K562 (cell line): ENCODE measurements at regions not wholly inside any gene's neighbourhood (a gene's known extent, or its start where the extent isn't known, plus 50 kb on each side); places are given as distances from the start of the nearest gene placed in this dataset.

Experiments
- ATAC-seq: fragments of 200-7000 bp; cut with Tn5 transposase; 3 replicates; pipeline ENCODE4 v1.9.1; 2020; ENCODE audit warnings: moderate library complexity
- BruUV-seq: library from RNA; stranded (reverse); fragments of 400-500 nt; replicated peaks from 2 replicates; lab custom pipeline; 2021; lab: Mats Ljungman, UMichigan
- CTCF ChIA-PET: fragments of 300-600 bp; formaldehyde crosslinking; extraction: SDS; loops from one replicate; lab custom pipeline; 2021; ENCODE audit warnings: low intra/inter-chr PET ratio; lab: Yijun Ruan, JAX
- POLR2A ChIA-PET: fragments of 300-600, 350-650 bp; sonication (Branson Sonifier 250); formaldehyde crosslinking; extraction: SDS; loops from one replicate; lab custom pipeline; 2021; ENCODE audit warnings: antibody characterized with exemption, inconsistent platforms; lab: Yijun Ruan, JAX
- DNase-seq, 4 experiments: peaks; one replicate each; pipeline versions ENCODE4 v3.0.0 to v3.0.0-alpha.2; 2011 to 2018; ENCODE audit warnings: low spot score in 3 of 4, mixed read lengths in 3 of 4; ENCODE audit errors: extremely low read depth in 1 of 4
- FAIRE-seq: peaks from 2 replicates; lab custom pipeline; 2011; peaks lifted over from hg19 to GRCh38; lab: Jason Lieb, UNC
- H2AFZ ChIP-seq: 2 replicates; pipeline ENCODE4 v1.6.0; 2011; ENCODE audit warnings: low read depth, low read length, control low read depth, inconsistent platforms
- H3K27ac ChIP-seq: fragments of 200-600 bp; 3 replicates; pipeline ENCODE4 v1.8.0; 2011; ENCODE audit warnings: low read depth, mild to moderate bottlenecking, control low read depth, inconsistent platforms, low read length, moderate library complexity, mixed read lengths; ENCODE audit errors: extremely low read depth
- H3K27me3 ChIP-seq, 2 experiments: fragments of 300-600 bp in 1 of 2; 2 replicates in 1 of 2; 3 replicates in 1 of 2; pipeline versions ENCODE4 v1.6.0 to v1.8.0; 2011; ENCODE audit warnings: inconsistent platforms in 2 of 2, low read length in 2 of 2, mild to moderate bottlenecking in 1 of 2, mixed read lengths in 1 of 2, moderate library complexity in 1 of 2; ENCODE audit not compliant: control insufficient read depth in 2 of 2, insufficient read depth in 2 of 2
- H3K36me3 ChIP-seq: fragments of 300-600 bp; 3 replicates; pipeline ENCODE4 v1.8.0; 2011; ENCODE audit warnings: mild to moderate bottlenecking, low read length, inconsistent platforms; ENCODE audit not compliant: control insufficient read depth, insufficient read depth
- H3K4me1 ChIP-seq, 2 experiments: fragments of 200-600 bp in 1 of 2; replicated peaks in 1 of 2; 2 replicates in 1 of 2; 3 replicates in 1 of 2; pipeline versions ENCODE4 v1.5.1 to v1.8.0; 2011; ENCODE audit warnings: inconsistent platforms in 2 of 2, low read length in 2 of 2, mild to moderate bottlenecking in 1 of 2, mixed read lengths in 1 of 2, moderate library complexity in 1 of 2; ENCODE audit not compliant: control insufficient read depth in 2 of 2, insufficient read depth in 2 of 2
- H3K4me2 ChIP-seq: 2 replicates; pipeline ENCODE4 v1.6.1; 2011; ENCODE audit warnings: low read length, control low read depth, inconsistent platforms, mixed read lengths; ENCODE audit not compliant: insufficient read depth
- H3K4me3 ChIP-seq: fragments of 200-600 bp; sonication (generic), shearing (Covaris generic); 2 replicates; pipeline ENCODE4 v1.5.1; 2016; ENCODE audit warnings: control low read depth, inconsistent platforms
- H3K79me2 ChIP-seq: fragments of 200-600 bp; 3 replicates; pipeline ENCODE4 v1.8.0; 2011; ENCODE audit warnings: low read length, inconsistent platforms; ENCODE audit not compliant: control insufficient read depth, insufficient read depth
- H3K9ac ChIP-seq, 2 experiments: 2 replicates each; pipeline versions ENCODE4 v1.6.0 to v1.6.1; 2011; ENCODE audit warnings: low read depth in 2 of 2, low read length in 2 of 2, control low read depth in 1 of 2, inconsistent platforms in 1 of 2, mild to moderate bottlenecking in 1 of 2, mixed read lengths in 1 of 2; ENCODE audit not compliant: insufficient read depth in 1 of 2
- H3K9me1 ChIP-seq: one replicate; pipeline ENCODE4 v1.6.0; 2011; ENCODE audit warnings: inconsistent platforms, mild to moderate bottlenecking, low read length, moderate library complexity; ENCODE audit not compliant: control insufficient read depth, insufficient read depth
- H3K9me3 ChIP-seq: replicated peaks from 2 replicates; pipeline ENCODE4 v1.5.1; 2011; ENCODE audit warnings: low read depth, low read length, inconsistent platforms; ENCODE audit not compliant: control insufficient read depth, insufficient read depth
- H4K20me1 ChIP-seq: replicated peaks from 2 replicates; pipeline ENCODE4 v1.6.1; 2011; ENCODE audit warnings: low read length, inconsistent platforms, mixed read lengths; ENCODE audit not compliant: control insufficient read depth, insufficient read depth
- CBFA2T3 ChIP-seq: fragments of 450-650 bp; IDR thresholded peaks from 2 replicates; pipeline ENCODE4 v1.6.1; 2017
- ELF2 ChIP-seq: fragments of 250-450 bp; sonication (Bioruptor Pico); IDR thresholded peaks from 2 replicates; pipeline ENCODE4 v1.5.0; 2021; ENCODE audit warnings: mild to moderate bottlenecking
- MAX ChIP-seq: sonication (generic); formaldehyde crosslinking; IDR thresholded peaks from 2 replicates; pipeline ENCODE4 v1.9.0; 2022; ENCODE audit warnings: mild to moderate bottlenecking, missing genetic modification reagents
- MTA2 ChIP-seq: fragments of 450-650 bp; IDR thresholded peaks from 2 replicates; pipeline ENCODE4 v1.6.1; 2016; ENCODE audit warnings: low read depth
- NR1H2 ChIP-seq: sonication (generic); formaldehyde crosslinking; IDR thresholded peaks from 2 replicates; pipeline ENCODE4 v1.4.0; 2020; ENCODE audit warnings: mild to moderate bottlenecking, missing genetic modification reagents
- PURB ChIP-seq: sonication (generic); formaldehyde crosslinking; IDR thresholded peaks from 2 replicates; pipeline ENCODE4 v1.9.0; 2021; ENCODE audit warnings: low read depth, mild to moderate bottlenecking, missing genetic modification reagents
- RBFOX2 ChIP-seq: fragments of 200-400 bp; formaldehyde crosslinking; IDR thresholded peaks from 2 replicates; pipeline ENCODE4 v1.6.1; 2017; ENCODE audit warnings: low read depth, mild to moderate bottlenecking, low read length, moderate library complexity
- RFX5 ChIP-seq: IDR thresholded peaks from 2 replicates; pipeline ENCODE4 v1.6.1; 2011; ENCODE audit warnings: low read depth, mild to moderate bottlenecking, improper control_type of control experiment, low read length
- THRB ChIP-seq: fragments of 450-650 bp; formaldehyde crosslinking; conservative IDR thresholded peaks from 2 replicates; pipeline ENCODE4 v1.4.0; 2022; ENCODE audit warnings: mild to moderate bottlenecking, missing genetic modification characterization
- ZFP1 ChIP-seq: fragments of 450-650 bp; formaldehyde crosslinking; IDR thresholded peaks from 2 replicates; pipeline ENCODE4 v1.4.0; 2020; ENCODE audit warnings: mild to moderate bottlenecking, mixed read lengths
- WGBS: fragments of 100-300 bp; shearing (Covaris generic); methylation state at CpG from one replicate; pipeline ENCODE4 v1.1.6; 2016; ENCODE audit warnings: low coverage, mixed read lengths; ENCODE audit not compliant: insufficient coverage; ENCODE audit errors: missing lambda C conversion rate; 5-methylcytosine and 5-hydroxymethylcytosine counted together
- in situ Hi-C: fragments of 300-500 bp; cut with MboI; formaldehyde crosslinking; loops from 4 replicates; pipeline ENCODE4 v1.15.0; 2018; ENCODE audit warnings: inconsistent platforms, mixed read lengths
- intact Hi-C: fragments of 100-400 bp; cut with micrococcal nuclease; formaldehyde crosslinking; loops from 2 replicates; pipeline ENCODE4 v1.14.2; 2022
- TF ChIP-seq, protein P1 (sequence below): fragments of 250-450 bp; sonication (Bioruptor Pico); IDR thresholded peaks from 2 replicates; pipeline ENCODE4 v1.8.0; 2022; ENCODE audit warnings: moderate library complexity, mild to moderate bottlenecking, inconsistent platforms
- TF ChIP-seq, protein P2 (sequence below), 2 experiments: fragments of 450-650 bp in 1 of 2; sonication (generic) in 1 of 2; formaldehyde crosslinking in 1 of 2; IDR thresholded peaks in 1 of 2; conservative IDR thresholded peaks in 1 of 2; 2 replicates each; pipeline versions ENCODE4 v1.6.1 to v1.8.1; 2016 to 2023; ENCODE audit warnings: mild to moderate bottlenecking in 2 of 2, moderate library complexity in 2 of 2, inconsistent platforms in 1 of 2, missing genetic modification reagents in 1 of 2

DNA sequence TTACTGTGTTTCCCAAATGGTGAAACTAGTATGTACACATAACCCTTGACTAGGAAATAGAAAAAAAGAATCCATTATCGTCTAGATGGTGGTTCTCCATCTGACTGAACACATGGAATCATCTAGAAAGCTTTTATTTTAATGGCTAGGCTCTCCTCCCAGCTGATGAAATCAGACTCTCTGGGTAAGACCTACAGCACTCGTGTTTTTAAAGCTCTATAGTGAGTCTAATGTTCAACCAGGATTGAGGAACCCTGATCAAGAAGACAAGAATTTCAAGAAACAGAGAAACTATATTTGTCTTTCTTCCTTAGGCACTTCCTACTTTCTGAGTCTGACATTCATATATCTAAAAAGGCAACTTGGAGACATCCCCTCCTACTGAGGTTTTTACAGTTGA is 118.8 kb downstream of the TMCO5A start (continued):
- TF ChIP-seq THRB (CRISPR knock-in tag), result no peak
- TF ChIP-seq PURB (CRISPR knock-in tag), result no peak
- TF ChIP-seq MAX (CRISPR knock-in tag), result no peak
- TF ChIP-seq, protein P1, sequence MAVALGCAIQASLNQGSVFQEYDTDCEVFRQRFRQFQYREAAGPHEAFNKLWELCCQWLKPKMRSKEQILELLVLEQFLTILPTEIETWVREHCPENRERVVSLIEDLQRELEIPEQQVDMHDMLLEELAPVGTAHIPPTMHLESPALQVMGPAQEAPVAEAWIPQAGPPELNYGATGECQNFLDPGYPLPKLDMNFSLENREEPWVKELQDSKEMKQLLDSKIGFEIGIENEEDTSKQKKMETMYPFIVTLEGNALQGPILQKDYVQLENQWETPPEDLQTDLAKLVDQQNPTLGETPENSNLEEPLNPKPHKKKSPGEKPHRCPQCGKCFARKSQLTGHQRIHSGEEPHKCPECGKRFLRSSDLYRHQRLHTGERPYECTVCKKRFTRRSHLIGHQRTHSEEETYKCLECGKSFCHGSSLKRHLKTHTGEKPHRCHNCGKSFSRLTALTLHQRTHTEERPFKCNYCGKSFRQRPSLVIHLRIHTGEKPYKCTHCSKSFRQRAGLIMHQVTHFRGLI (CRISPR knock-in tag), result no peak

- ChIA-PET CTCF (no interaction called here), POLR2A (interaction anchor here (0.6 kb wide), 1 partner anchor 225 kb away, joined by 3 read pairs; no protein-coding TSS in a partner anchor)
- intact Hi-C loops (no loop called here), in situ Hi-C loops (no loop called here)
- Histone ChIP-seq H3K9me3 (no peaks in the 10 kb centered on the region), H3K36me3 (no peaks in the 10 kb centered on the region), H3K4me2 (no peak overlapping the region), H4K20me1 (no peaks in the 10 kb centered on the region), H3K4me3 (no peak overlapping the region), H3K9me1 (no peaks in the 10 kb centered on the region), H3K9ac (no peak overlapping the region), H3K27me3 (peaks cover 0 to 3% of the 10 kb centered on the region in 2 experiments; a peak in 1 of 5 replicates), H3K27ac (no peak overlapping the region), H3K79me2 (no peaks in the 10 kb centered on the region), H3K4me1 (no peaks in the 10 kb centered on the region), H2AFZ (no peak overlapping the region)
- no peak for ATAC-seq
- TF ChIP-seq RFX5 (no peak), NR1H2 (CRISPR knock-in tag) (no peak), MTA2 (no peak), RBFOX2 (no peak), ELF2 (no peak), ZFP1 (CRISPR knock-in tag) (no peak), CBFA2T3 (no peak)
- TF ChIP-seq, protein P2, sequence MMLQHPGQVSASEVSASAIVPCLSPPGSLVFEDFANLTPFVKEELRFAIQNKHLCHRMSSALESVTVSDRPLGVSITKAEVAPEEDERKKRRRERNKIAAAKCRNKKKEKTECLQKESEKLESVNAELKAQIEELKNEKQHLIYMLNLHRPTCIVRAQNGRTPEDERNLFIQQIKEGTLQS (IDR thresholded peaks at IDR 0.05), result no peak
- TF ChIP-seq, protein P2 (CRISPR knock-in tag; conservative IDR thresholded peaks at IDR 0.05), result no peak
- FAIRE-seq, result no peak
- no peak for DNase-seq
- 0% methylated on average over 3 of the region's 3 CpGs for WGBS
- no TSS peak for BruUV-seq
Observed at GRCh38 chr15:38053776-38054175, 119.3 kb downstream of the TMCO5A start.
